Lower lobe of right lung (tissue), 2 donors: ENCODE measurements at regions not wholly inside any gene's neighbourhood (a gene's known extent, or its start where the extent isn't known, plus 50 kb on each side); places are given as distances from the start of the nearest gene placed in this dataset.

ENCODE experiments used
- ATAC-seq, 2 donors: fragments of 200-7000 bp; cut with Tn5 transposase; one replicate each; pipeline ENCODE4 v1.9.1; 2020 to 2022; ENCODE audit warnings: mild to moderate bottlenecking in 2 of 2, moderate library complexity in 2 of 2
- DNase-seq: peaks from one replicate; pipeline ENCODE4 v3.0.0-alpha.2; 2020
- H3K27ac ChIP-seq: fragments of 200-600 bp; one replicate; pipeline ENCODE4 v1.8.0; 2022
- H3K27me3 ChIP-seq: fragments of 200-600 bp; one replicate; pipeline ENCODE4 v1.8.0; 2022; ENCODE audit warnings: low read depth
- H3K36me3 ChIP-seq: fragments of 200-600 bp; one replicate; pipeline ENCODE4 v1.8.0; 2022; ENCODE audit warnings: mild to moderate bottlenecking
- H3K4me1 ChIP-seq: fragments of 200-600 bp; one replicate; pipeline ENCODE4 v1.8.0; 2022
- H3K4me3 ChIP-seq: fragments of 200-600 bp; one replicate; pipeline ENCODE4 v1.8.0; 2022; ENCODE audit warnings: mild to moderate bottlenecking
- H3K9me3 ChIP-seq: fragments of 200-600 bp; one replicate; pipeline ENCODE4 v1.8.0; 2022
- intact Hi-C: fragments of 100-400 bp; cut with DNase I; formaldehyde crosslinking; loops from one replicate; pipeline ENCODE4 v1.11.0; 2022
- TF ChIP-seq, protein P1 (sequence below): fragments of 200-600 bp; IDR thresholded peaks from one replicate; pipeline ENCODE4 v1.8.0; 2022; ENCODE audit warnings: antibody characterized with exemption, mild to moderate bottlenecking
- donor health status: DM: no; HTN: yes; CAD: no; lungs with severe emphysema.

DNA sequence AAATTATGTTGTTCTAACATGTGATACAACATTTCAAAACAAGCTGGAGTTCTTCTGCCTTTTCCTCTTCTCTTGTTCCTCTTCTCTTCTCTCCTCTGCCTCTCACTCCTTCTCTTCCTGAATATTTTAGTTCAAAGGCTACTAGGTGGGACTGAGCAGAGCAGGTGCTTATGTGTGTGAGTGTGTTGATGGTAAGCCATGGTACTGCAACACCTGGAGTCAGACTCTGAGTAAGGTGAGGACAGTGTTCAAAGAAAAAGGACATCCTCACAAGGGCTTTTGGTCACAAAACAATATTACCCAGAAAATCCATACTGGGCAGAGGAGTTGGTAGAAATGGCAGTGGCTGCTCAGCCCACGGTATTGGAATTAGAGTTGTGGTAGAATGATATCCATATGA, 1188.7 kb downstream of the SLITRK1 start:
- Histone ChIP-seq H3K27me3 (no peaks in the 10 kb centered on the region), H3K9me3 (no peaks in the 10 kb centered on the region), H3K27ac (no peak overlapping the region), H3K4me3 (no peak overlapping the region), H3K36me3 (no peaks in the 10 kb centered on the region), H3K4me1 (no peaks in the 10 kb centered on the region)
- TF ChIP-seq, protein P1, sequence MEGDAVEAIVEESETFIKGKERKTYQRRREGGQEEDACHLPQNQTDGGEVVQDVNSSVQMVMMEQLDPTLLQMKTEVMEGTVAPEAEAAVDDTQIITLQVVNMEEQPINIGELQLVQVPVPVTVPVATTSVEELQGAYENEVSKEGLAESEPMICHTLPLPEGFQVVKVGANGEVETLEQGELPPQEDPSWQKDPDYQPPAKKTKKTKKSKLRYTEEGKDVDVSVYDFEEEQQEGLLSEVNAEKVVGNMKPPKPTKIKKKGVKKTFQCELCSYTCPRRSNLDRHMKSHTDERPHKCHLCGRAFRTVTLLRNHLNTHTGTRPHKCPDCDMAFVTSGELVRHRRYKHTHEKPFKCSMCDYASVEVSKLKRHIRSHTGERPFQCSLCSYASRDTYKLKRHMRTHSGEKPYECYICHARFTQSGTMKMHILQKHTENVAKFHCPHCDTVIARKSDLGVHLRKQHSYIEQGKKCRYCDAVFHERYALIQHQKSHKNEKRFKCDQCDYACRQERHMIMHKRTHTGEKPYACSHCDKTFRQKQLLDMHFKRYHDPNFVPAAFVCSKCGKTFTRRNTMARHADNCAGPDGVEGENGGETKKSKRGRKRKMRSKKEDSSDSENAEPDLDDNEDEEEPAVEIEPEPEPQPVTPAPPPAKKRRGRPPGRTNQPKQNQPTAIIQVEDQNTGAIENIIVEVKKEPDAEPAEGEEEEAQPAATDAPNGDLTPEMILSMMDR: no peak
- intact Hi-C loops: no loop called here
- DNase-seq (no peak), ATAC-seq (no peak)

DNA sequence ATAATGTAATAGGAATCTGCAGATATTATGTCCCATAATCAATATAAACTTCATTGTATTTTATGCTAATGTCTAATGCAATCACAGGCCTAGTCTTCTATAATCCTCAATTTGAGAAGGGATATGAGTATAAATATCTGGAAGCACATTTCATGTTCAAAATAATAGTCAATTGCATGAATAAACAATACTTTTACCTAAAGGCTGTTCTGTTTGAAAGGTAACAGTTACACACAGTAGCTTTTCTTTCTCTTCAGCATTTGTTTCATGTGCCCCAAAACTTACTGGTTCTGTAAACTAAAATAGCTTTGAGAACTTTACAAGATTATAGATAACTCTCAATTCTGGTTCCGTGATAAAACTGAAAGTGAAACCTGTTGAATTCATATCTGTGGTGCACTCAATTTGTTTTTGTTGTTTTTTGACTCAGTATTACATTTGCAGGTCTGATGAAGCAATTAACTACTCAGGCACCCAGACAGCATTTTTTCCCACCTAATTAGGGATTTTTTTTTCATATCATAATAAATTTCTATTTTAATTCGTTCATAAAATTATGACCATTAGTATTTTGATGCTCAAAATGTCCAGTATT, 1193.8 kb downstream of the SLITRK1 start:
- peaks cover 4% of the 10 kb centered on the region for H3K9me3 ChIP-seq
- intact Hi-C loops: no loop called here
- TF ChIP-seq, protein P1: no peak
- no peak for DNase-seq
- no peak overlapping the region for H3K27ac ChIP-seq
- no peaks in the 10 kb centered on the region for H3K27me3 ChIP-seq
- peak overlapping the region; percentile 43 for H3K4me3 ChIP-seq
- H3K36me3 ChIP-seq: no peaks in the 10 kb centered on the region
- H3K4me1 ChIP-seq: peaks cover 10% of the 10 kb centered on the region
- ATAC-seq: no peak

DNA sequence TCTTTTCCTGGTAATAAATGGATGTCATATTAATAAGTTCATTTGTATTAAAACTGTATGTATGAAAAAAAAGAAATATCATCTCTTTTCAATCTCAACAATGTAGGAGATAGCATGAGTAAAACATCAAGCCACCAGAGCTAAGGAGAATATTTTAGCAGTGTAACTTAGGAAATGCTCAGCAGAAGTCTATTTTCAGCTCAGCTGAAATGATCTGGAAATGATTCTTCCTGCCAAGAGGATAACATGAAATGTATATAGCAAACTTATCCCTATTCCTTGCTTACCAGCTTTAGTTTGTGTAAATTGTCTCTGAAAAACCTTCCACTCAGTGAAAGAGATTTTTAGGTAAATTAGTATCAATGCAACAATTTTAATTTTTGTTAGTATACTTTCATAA, 1194.4 kb downstream of the SLITRK1 start:
- H3K4me3 ChIP-seq: peak overlapping the region; percentile 43
- peaks cover 5% of the 10 kb centered on the region for H3K9me3 ChIP-seq
- no peak for DNase-seq

DNA sequence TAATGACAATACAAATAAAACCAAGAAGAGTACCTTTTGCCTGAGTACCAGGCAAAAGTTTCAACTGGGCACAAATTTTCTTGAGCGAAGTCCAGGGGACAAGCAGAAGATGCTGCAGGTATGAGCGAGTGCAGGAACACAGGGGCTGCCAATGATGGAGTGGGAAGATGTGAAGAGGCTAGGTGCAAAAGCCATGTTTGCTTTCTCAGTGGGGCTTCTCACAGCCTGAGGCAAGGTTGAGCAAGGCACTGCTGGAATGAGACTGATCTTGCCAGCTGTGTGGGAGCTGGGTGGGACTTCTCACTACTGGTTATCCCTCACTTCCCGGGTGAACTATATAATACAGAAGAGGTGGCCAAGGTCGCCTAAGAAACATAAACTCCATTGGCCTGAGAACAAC, 1200.7 kb downstream of the SLITRK1 start:
- Histone ChIP-seq H3K36me3 (no peaks in the 10 kb centered on the region), H3K4me1 (no peaks in the 10 kb centered on the region), H3K9me3 (peaks cover 5% of the 10 kb centered on the region), H3K4me3 (no peak overlapping the region), H3K27me3 (no peaks in the 10 kb centered on the region), H3K27ac (no peak overlapping the region)
- intact Hi-C loops: no loop called here
- DNase-seq (no peak), ATAC-seq (no peak)
- TF ChIP-seq, protein P1: no peak

More for the DNA sequence above, 1194.4 kb downstream of the SLITRK1 start:
- ATAC-seq: no peak
- Histone ChIP-seq H3K27me3 (no peaks in the 10 kb centered on the region), H3K4me1 (peaks cover 10% of the 10 kb centered on the region), H3K36me3 (no peaks in the 10 kb centered on the region), H3K27ac (no peak overlapping the region)
- intact Hi-C loops: no loop called here
- TF ChIP-seq, protein P1: no peak

DNA sequence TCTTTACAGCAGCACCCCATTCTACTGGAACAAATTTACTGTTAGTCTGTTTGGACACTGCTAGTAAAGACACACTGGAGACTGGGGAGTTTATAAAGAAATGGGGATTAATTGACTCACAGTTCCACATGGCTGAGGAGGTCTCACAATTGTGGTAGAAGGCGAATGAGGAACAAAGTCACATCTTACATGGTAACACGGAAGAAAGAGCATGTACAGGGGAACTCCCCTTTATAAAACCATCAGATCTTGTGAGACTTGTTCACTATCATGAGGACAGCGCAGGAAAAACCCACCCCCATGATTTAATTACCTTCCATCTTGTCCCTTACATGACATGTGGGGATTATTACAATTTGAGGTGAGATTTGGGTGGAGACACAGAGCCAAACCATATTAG, 1204.2 kb downstream of the SLITRK1 start:
- Histone ChIP-seq H3K36me3 (no peaks in the 10 kb centered on the region), H3K4me1 (no peaks in the 10 kb centered on the region), H3K4me3 (no peak overlapping the region), H3K27ac (no peak overlapping the region), H3K27me3 (no peaks in the 10 kb centered on the region), H3K9me3 (no peaks in the 10 kb centered on the region)
- DNase-seq: no peak
- TF ChIP-seq, protein P1: no peak
- no peak for ATAC-seq
- intact Hi-C loops: no loop called here
